HEK293 (cell line): ENCODE measurements at regions not wholly inside any gene's neighbourhood (a gene's known extent, or its start where the extent isn't known, plus 50 kb on each side); places are given as distances from the start of the nearest gene placed in this dataset.

Experiments used
- ELK4 ChIP-seq: IDR thresholded peaks from 2 replicates; pipeline ENCODE4 v1.6.1; 2011; ENCODE audit warnings: mild to moderate bottlenecking, low read depth, low read length, borderline replicate concordance
- REPIN1 ChIP-seq: fragments of 450-650 bp; formaldehyde crosslinking; IDR thresholded peaks from 2 replicates; pipeline ENCODE4 v1.5.1; 2017; ENCODE audit warnings: missing biosample characterization, missing genetic modification characterization, low read depth
- ZFP69B ChIP-seq: fragments of 450-650 bp; formaldehyde crosslinking; IDR thresholded peaks from 2 replicates; pipeline ENCODE4 v1.5.1; 2016; ENCODE audit warnings: missing biosample characterization, missing genetic modification characterization
- ZNF558 ChIP-seq: fragments of 450-650 bp; formaldehyde crosslinking; IDR thresholded peaks from 2 replicates; pipeline ENCODE4 v1.5.1; 2016; ENCODE audit warnings: missing biosample characterization, missing genetic modification characterization
- TF ChIP-seq, protein P1 (sequence below): fragments of 450-650 bp; formaldehyde crosslinking; IDR thresholded peaks from 2 replicates; pipeline ENCODE4 v1.5.1; 2016; ENCODE audit warnings: missing biosample characterization, missing genetic modification characterization

DNA sequence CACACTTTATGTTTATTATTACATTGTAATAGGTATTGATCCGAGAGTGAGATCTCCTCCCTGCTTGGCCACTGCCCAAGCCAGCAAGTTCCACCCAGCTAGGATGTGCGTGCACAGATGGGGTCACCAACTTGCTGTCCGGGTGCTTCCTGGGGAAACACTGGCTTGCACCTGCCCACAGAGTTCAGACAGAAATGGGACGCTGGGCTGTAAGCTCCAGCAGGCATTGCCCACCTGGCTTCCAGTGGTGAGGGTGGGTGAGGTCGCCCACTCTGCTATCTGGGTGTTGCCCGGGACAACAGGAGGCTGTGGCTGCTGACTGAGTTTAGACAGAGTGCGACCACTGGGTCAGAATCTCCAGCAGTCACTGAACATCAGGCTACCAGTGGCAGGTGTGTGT is 289.8 kb upstream of the ANO3 start:
- TF ChIP-seq REPIN1 (tag by site-specific recombination) (no peak), ZNF558 (tag by site-specific recombination) (no peak), ZFP69B (tag by site-specific recombination) (no peak), ELK4 (no peak)
- TF ChIP-seq, protein P1, sequence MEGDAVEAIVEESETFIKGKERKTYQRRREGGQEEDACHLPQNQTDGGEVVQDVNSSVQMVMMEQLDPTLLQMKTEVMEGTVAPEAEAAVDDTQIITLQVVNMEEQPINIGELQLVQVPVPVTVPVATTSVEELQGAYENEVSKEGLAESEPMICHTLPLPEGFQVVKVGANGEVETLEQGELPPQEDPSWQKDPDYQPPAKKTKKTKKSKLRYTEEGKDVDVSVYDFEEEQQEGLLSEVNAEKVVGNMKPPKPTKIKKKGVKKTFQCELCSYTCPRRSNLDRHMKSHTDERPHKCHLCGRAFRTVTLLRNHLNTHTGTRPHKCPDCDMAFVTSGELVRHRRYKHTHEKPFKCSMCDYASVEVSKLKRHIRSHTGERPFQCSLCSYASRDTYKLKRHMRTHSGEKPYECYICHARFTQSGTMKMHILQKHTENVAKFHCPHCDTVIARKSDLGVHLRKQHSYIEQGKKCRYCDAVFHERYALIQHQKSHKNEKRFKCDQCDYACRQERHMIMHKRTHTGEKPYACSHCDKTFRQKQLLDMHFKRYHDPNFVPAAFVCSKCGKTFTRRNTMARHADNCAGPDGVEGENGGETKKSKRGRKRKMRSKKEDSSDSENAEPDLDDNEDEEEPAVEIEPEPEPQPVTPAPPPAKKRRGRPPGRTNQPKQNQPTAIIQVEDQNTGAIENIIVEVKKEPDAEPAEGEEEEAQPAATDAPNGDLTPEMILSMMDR (tag by site-specific recombination): no peak
